ENCODE measurements at regions not wholly inside any gene's neighbourhood (a gene's known extent, or its start where the extent isn't known, plus 50 kb on each side); places are given as distances from the start of the nearest gene placed in this dataset.

DNA sequence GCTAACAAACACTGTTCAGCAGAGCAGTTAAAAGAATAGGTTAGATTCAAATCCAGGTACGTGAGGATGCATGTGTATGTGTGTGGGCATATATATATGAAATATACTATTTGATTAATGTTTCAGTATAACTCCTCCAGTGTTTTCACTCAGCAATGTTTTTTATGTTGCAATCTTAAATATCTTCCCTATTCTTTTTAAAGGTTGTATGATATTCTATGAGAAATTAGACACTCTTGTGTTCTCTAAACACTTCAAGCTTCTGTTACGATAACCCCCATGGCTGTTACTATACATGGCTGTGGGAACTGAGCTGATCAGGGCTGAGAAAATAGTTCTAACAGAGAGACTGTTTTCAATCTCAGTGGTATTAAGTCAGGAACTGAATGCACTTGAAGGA lies 421.0 kb downstream of the CBLN4 start:
- TF ChIP-seq, protein P1, sequence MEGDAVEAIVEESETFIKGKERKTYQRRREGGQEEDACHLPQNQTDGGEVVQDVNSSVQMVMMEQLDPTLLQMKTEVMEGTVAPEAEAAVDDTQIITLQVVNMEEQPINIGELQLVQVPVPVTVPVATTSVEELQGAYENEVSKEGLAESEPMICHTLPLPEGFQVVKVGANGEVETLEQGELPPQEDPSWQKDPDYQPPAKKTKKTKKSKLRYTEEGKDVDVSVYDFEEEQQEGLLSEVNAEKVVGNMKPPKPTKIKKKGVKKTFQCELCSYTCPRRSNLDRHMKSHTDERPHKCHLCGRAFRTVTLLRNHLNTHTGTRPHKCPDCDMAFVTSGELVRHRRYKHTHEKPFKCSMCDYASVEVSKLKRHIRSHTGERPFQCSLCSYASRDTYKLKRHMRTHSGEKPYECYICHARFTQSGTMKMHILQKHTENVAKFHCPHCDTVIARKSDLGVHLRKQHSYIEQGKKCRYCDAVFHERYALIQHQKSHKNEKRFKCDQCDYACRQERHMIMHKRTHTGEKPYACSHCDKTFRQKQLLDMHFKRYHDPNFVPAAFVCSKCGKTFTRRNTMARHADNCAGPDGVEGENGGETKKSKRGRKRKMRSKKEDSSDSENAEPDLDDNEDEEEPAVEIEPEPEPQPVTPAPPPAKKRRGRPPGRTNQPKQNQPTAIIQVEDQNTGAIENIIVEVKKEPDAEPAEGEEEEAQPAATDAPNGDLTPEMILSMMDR (IDR thresholded peaks at IDR 0.05; ENCODE audit: low read length, missing control alignments), result no peak
- H3K4me3 ChIP-seq (replicated peaks; ENCODE audit: low read depth, low read length), result no peak overlapping the region
- DNase-seq (ENCODE audit: low read depth), result no peak

DNA sequence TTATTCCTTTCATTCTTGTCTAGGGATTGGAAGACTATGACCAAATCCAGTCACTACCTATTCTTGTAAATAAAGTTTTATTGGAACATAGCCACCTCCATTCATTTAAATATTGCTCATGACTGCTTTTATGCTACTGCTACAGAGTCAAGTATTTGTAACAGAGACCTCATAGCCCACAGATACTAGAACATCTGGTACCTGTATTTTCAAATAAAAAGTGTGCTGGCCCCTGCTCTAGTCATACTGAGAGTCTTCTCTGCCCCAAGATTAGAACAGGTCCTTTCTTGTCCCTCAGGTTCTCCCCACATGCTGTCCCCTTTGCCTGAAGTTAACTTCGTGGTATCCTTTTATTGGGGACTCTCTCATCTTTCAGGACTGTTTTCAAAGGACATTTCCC lies 422.3 kb downstream of the CBLN4 start:
- H3K4me3 ChIP-seq (replicated peaks; ENCODE audit: low read depth, low read length), result no peak overlapping the region
- no peak for DNase-seq (ENCODE audit: low read depth)
- TF ChIP-seq, protein P1 (IDR thresholded peaks at IDR 0.05; ENCODE audit: low read length, missing control alignments), result no peak

- no peak for DNase-seq (ENCODE audit: low read depth)
- TF ChIP-seq, protein P1 (IDR thresholded peaks at IDR 0.05; ENCODE audit: low read length, missing control alignments), result no peak
- H3K4me3 ChIP-seq (replicated peaks; ENCODE audit: low read depth, low read length), result no peak overlapping the region
Observed at GRCh38 chr20:55582498-55582897, 422.8 kb downstream of the CBLN4 start.

DNA sequence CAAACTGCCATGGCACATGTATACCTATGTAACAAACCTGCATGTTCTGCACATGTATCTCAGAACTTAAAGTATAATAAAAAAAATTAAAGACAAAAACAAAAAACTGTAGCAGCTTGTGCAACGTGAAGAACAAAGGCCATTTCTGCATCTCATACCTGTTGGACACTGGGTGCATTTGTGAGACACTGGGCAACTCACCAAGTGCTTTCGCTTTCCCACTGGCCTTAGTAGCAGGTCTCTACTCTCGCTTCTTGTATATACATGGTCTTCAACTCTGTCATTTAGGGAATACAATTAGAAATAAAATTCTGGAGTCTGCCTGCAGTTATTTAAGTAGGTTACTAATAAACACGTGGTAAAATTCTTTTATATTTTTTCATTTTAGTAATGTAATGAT lies 423.8 kb downstream of the CBLN4 start:
- TF ChIP-seq, protein P1 (IDR thresholded peaks at IDR 0.05; ENCODE audit: low read length, missing control alignments), result no peak
- no peak for DNase-seq (ENCODE audit: low read depth)
- H3K4me3 ChIP-seq (replicated peaks; ENCODE audit: low read depth, low read length), result no peak overlapping the region

GRCh38 chr20:55580475-55580874 lies 424.8 kb downstream of the CBLN4 start:
- no peak overlapping the region for H3K4me3 ChIP-seq (replicated peaks; ENCODE audit: low read depth, low read length)
- DNase-seq (ENCODE audit: low read depth), result no peak
- TF ChIP-seq, protein P1 (IDR thresholded peaks at IDR 0.05; ENCODE audit: low read length, missing control alignments), result no peak

- no peak for DNase-seq (ENCODE audit: low read depth)
- TF ChIP-seq, protein P1 (IDR thresholded peaks at IDR 0.05; ENCODE audit: low read length, missing control alignments), result no peak
- H3K4me3 ChIP-seq (replicated peaks; ENCODE audit: low read depth, low read length), result no peak overlapping the region
Observed at GRCh38 chr20:55579802-55580201, 425.5 kb downstream of the CBLN4 start.

DNA sequence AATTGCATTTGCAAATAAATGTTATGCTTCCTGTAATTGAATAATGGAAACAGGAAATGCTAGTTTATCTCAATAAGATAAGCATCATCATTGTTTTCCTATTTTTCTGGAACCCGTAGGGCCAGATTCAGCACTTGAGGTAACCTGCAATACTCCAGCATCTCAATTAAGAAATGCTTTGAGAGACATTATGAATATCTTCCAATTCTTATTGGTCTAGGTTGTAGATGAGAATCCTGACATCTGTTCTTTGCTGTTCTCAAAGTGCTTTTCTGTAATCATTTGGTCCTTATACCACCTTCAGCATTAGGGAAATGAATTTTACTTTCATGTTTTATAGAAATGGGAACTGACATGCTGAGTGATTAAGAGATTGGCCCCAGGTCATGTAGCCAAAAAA lies 428.3 kb downstream of the CBLN4 start:
- DNase-seq (ENCODE audit: low read depth), result no peak

More for the DNA sequence above, 428.3 kb downstream of the CBLN4 start:
- TF ChIP-seq, protein P1 (IDR thresholded peaks at IDR 0.05; ENCODE audit: low read length, missing control alignments), result no peak
- no peak overlapping the region for H3K4me3 ChIP-seq (replicated peaks; ENCODE audit: low read depth, low read length)
